GM21723 (cell line): ENCODE measurements at regions not wholly inside any gene's neighbourhood (a gene's known extent, or its start where the extent isn't known, plus 50 kb on each side); places are given as distances from the start of the nearest gene placed in this dataset.

Experiments
- ATAC-seq: cut with Tn5 transposase; IDR thresholded peaks from one replicate; pipeline ENCODE4 v1.9.1; 2021; ENCODE audit warnings: mild to moderate bottlenecking, moderate library complexity; ENCODE audit not compliant: unreplicated experiment

GRCh38 chr15:39357480-39358268 is 223.2 kb upstream of the THBS1 start:
- ATAC-seq = no peak

DNA sequence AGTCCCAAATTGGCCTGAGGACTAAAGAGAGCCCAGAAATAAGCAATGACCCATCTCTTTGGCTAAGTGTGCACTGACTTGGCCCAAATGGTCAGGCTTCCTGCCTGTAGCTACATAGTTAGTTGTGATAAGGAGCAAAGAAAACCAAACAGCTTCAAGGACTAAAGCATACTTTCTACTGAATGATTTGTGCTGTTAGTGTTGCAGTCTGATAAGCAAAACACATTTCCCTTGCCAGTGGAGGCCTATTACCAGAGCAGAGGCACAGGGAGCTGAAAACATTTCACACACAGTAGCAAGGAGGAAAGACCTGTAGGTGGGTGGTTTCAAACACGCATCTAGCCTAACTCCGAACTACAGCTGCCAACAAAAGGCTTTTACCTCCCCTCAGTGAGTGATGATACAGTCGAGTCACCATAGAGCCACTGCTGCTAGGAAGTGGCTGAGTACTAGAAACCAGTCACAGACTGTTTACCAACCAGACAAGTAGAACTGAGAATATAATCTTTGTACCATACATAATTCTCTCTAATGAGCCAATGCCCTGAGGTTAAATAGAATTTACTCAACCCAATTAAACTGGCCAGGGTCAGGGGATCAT is 222.3 kb upstream of the THBS1 start:
- no peak for ATAC-seq

DNA sequence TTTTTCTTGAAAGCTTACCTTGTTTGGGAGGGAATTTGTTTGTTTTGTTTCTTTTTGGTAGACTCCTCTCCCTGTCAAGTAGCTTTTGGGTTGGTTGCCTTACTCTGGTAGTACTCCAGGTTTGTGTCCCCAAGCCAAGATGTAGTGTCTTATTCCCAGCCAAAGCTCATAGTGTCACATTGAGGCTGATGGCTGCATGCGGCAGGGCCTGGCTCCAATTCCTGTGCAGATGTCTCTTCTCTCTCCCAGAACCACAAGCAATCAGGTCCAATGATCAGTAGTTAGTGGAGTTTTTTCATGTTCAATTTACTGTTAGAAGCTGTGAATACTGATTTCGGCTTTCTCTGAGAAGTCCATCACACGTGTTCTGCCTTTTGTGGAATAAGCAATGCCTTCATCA is 221.1 kb upstream of the THBS1 start:
- ATAC-seq = no peak

GRCh38 chr15:39360452-39360851 is 220.4 kb upstream of the THBS1 start:
- ATAC-seq = no peak

DNA sequence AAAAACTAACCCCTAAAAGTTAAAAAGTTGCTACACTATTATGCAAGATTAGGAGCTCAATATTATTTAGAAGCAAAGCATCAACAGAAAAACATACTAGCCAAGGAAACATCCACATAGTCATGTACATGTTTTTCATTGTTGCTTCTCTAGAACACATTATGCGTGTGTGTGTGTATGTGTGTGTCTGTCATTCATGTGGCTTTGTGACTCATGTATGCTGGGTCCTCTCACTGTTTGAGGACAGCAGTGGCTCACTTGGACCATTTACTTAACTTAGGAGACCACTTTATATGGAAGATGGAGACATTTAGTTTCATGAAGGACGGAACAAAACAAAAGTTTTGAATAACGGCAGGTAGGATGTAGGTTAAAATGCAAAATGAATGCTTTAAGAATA is 219.4 kb upstream of the THBS1 start:
- no peak for ATAC-seq

DNA sequence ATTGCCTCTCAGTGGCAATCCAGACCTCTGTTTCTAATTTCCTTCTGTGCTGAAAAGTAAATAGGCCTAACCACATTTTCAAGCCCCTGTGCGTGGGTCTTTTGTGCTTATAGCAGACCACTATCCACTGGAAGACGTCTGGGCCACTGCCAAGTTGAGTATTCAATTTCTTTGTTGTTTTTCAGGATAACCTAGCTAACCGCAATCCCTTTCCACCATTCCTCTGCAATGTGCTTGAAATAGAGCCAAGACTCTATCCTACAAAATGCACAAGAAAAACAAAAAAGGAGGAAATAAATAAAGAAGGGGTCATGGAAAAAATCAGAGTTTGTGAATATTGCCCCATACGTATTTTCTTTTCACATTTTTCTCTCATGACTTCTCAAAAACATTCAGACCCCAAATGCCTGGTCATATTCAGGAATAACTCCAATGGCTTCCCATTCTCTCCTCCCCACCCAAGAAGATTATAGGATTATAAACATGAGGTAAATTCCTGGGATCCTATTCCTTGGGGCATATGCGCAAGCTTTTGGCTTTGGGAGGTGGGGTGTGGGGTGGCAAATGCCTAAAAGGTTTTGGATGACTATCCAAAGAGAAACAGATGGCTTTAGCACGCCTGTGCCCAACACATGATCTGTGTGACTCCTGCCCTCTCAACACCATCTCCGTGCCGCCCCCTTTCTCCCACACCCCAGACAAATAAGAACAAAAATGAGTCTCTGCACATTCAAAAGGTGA is 217.9 kb upstream of the THBS1 start:
- no peak for ATAC-seq

DNA sequence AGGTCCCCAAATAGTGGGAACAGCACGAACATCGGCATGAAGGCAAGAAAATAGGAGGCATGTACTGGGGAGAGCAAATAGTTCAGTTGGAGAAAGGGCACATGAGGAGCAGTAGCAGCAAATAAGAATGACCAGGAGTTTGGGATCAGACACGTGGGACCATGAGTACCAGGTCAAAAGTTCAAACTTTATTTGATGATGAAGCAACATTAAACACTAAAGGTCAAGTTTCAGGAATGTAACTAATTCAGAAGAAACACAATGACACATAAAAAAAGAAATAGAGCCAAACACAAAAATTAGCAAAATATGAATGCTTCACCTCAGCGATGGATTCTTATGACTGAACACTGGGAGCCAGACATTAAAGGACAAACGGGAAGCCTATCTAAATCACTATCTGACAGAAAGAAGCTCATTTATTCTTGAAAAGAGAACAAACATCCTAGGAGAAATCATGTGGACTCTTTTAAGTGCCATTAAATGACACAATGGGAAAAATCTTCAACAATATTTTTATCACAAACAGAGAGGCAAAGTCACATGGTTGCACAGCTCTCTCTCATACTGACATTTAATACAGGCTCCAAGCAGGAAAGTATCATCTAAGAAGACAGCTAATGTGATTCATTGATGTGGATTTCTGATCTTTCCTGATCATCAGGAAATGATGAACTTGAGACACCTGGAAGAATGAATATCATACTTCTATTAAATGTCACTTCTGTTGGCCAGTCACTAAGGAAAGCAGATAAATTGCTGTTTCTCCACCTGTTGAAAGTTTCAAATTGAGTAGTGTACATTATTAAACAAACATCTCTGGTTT is 216.9 kb upstream of the THBS1 start:
- ATAC-seq = no peak

DNA sequence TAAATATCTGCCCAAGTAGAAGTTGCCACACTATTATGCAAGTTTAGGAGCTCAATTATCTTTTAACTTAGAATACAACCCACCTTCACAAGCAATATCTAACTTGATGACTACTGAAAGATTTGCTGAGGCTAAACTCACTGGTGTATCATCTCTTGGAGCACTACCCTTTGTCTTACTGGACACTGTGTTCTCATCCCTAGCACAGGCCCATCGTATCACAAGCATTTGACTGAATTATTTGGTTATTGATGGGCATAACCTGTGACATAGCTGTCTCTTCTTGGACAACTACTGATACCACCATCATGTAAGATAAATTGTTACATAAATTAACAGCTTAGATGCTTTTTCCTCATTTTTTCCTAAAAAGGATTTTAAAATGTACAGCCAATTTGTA is 216.2 kb upstream of the THBS1 start:
- ATAC-seq = no peak

DNA sequence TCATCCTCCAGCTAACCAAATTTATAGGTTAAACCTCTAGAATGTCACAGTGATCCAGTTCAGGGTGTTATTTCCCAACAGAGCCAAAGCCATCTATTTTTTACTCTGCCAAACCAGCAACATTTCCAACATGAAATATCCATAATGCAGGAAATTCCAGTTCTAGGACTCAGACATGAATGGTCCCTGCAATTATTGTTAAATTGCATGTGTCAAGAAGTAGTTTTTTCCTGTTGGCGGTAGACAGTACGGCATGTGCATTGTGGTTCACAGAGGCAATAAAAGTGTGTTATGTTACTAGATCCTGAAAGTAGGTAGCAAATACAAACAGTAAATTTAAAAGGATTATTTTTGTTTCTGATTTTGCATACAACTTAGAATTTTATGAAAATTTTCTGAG is 215.7 kb upstream of the THBS1 start:
- no peak for ATAC-seq

DNA sequence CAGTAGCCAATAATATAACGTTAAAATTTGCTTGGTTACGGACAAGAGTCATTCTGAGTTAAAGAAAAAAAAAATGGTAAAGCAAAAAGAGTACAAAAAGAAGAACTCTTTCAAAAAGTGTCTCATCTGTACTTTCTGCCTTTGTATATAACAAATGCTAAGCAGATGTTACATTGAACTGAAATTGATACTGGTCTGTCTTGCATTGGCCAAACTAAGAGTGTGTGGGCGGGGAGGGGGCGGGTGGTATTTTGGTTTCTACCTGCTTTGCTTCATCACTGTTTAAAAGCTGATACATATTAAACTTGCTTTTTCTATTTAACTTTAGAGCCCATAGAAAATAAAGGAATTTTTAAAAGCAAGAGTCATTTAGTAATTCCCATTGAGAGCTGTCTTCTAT is 215.0 kb upstream of the THBS1 start:
- ATAC-seq = no peak

GRCh38 chr15:39367596-39367995 is 213.3 kb upstream of the THBS1 start:
- ATAC-seq = no peak

DNA sequence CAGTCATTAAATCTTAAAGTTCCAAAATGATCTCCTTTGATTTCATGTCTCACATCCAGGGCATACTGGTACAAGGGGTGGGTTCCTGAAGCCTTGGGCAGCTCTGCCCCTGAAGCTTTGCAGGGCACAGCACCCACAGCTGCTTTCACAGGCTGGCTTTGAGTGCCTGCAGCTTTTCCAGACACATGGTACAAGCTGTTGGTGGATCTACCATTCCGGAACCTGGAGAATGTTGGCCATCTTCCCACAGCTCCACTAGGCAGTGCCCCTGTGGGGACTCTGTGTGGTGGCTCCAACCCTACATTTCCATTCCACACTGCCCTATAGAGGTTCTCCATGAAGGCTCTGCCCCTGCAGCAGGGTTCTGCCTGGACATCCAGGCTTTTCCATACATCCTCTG is 211.1 kb upstream of the THBS1 start:
- ATAC-seq = no peak

DNA sequence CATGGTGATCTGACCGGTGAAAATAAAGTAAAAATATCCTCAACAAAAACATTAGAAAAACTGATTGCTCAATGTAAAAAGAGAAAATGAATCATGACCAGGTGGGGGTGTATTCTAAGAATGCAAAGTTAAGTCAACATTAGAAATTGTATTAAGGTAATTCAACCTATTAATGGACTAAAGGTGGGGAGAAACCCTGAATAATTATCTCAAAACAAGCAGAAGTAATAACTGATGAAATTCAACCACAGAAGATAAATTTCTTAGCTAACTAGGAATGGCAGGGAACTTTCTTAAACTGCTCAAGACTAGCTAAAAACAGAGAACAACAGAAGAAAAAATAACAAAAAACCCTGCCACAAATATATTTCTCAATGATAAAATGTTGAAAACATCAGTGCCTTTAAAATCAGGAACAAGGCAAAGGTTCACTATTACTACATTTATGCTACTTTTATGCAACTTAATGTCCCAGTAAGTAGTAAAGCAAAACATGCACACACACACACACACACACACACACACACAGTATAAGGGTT is 204.4 kb upstream of the THBS1 start:
- ATAC-seq = no peak

DNA sequence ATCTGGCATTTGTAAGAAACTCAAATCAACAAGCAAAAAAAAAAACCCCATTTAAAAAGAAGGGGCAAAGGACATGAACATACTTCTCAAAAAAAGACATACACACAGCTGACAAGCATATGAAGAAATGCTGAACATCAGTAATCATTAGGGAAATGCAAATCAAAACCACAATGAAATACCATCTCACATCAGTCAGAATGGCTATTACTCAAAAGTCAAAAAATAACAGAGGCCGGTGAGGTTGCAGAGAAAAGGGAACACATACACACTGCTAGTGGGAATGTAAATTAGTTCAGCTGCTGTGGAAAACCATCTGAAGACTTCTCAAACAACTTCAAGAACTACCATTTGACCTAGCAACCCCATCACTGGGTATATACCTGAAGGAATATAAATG is 199.4 kb upstream of the THBS1 start:
- peak; percentile 49 for ATAC-seq

DNA sequence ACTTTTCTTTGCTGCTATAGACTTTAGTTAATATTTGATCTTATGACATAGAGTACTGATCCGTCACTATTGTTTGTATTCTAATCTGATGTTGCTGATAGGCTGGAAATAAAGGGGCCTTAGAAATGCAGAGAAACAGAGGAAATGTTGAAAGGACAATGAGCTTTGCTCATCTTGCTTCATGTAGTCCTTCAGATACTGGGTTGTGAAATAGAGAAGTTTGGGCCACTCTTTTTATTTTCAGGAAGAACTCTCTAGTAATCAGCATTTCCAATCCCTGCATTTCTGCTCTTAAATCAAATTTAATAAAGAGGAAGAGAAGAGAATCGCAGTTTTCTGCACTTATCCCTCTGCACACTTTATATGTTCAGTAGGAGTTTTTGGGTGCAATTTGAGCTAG is 192.8 kb upstream of the THBS1 start:
- no peak for ATAC-seq

DNA sequence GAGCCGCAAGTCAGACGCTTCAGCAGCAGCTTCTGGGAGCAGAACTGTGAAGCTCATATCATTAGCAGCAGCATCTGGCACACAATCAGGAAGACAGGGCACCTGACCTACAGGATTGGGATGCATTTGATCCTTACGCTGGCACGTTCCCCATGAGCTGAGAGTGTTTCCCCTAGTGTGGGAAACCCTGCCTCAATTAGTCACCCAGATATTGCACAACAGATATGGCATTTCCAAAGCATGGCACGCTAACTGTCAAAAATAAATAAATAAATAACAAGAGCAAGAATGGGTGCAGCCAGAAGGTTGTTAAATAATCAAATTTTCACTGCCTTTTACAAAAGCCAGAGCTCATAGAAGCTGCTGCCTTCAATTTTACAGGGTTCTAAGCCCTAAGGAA is 189.6 kb upstream of the THBS1 start:
- no peak for ATAC-seq

DNA sequence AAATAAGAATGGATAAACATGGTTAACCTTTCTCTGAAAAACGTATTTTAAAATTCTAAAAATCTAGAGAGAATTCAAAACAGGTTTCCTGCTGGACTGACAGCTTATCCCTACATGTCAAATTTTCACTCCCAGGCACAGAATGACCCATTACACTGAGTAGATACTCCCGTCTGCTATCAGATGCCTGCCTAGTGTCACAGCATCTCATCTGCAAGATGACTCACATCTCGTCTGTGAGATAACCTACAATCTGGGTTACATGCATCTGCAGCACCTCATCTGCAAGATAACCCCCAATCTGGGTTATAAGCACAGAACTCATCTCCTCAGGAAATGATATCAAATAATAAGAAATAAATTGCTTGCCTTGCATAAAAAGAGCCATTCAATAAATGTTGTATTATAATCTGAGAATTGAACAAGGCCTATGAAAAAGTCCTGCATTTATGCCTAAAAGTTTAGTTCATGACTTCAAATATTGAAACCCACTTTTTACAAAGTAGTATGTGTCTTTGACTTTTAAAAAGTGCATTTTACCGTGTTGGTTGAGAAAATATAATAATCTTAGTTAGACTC is 188.3 kb upstream of the THBS1 start:
- no peak for ATAC-seq

DNA sequence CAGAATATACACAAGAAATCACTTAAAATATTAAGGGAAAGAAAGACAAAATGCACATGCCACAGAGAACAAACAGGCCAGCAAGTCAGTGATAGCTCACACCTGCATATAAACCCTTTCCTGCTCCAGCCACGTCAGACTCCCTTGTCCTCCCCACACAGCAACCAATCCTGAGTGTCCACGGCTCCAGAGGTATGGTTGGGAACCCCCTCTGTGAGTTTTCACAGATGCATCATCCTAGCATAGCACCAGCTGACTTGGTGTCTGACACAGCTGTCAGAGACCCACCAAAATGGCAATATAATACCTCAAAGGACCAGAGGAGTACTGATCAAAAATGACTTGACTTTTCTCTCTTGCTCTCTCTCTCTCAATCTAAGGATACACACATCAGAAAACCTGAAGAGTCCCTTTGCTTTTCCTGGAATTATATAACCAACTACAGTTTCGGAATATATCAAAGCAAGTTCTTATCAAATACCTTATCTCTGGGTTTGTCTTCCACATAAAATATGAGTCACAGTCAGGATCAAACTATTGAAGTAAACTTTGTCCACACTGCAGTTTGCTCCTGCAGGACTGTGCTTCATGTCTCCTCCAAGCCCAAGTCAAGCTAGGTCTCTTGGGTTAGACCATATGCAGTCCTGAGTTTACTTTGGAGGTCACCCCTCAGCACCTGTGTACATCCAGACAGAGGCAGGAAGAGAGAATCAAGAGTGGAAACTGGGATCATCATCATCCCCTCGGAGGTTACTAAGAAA is 187.1 kb upstream of the THBS1 start:
- ATAC-seq = no peak

- ATAC-seq = no peak
Observed at GRCh38 chr15:39394496-39394895, 186.4 kb upstream of the THBS1 start.
